ENCODE measurements at regions not wholly inside any gene's neighbourhood (a gene's known extent, or its start where the extent isn't known, plus 50 kb on each side); places are given as distances from the start of the nearest gene placed in this dataset.

- H3K4me2 ChIP-seq (ENCODE audit: low read length), result no peak overlapping the region
- H3K4me3 ChIP-seq (ENCODE audit: low read length), result no peak overlapping the region
- no peaks in the 10 kb centered on the region for H3K79me2 ChIP-seq (replicated peaks; ENCODE audit: insufficient read depth, low read length)
- no peak overlapping the region for H2AFZ ChIP-seq (ENCODE audit: low read depth, low read length)
- no peak overlapping the region for H3K27ac ChIP-seq (ENCODE audit: low read length)
- no peaks in the 10 kb centered on the region for H3K9me2 ChIP-seq (ENCODE audit: insufficient read depth, low read length)
- H3K27me3 ChIP-seq (ENCODE audit: insufficient read depth, low read depth, low read length), result no peaks in the 10 kb centered on the region
- TF ChIP-seq RAD21 (conservative IDR thresholded peaks at IDR 0.05) (no peak), EZH2 (IDR thresholded peaks at IDR 0.05; ENCODE audit: borderline replicate concordance, insufficient read depth, low read length, poor library complexity, severe bottlenecking) (no peak), REST (IDR thresholded peaks at IDR 0.05; ENCODE audit: borderline replicate concordance) (no peak), TAF1 (IDR thresholded peaks at IDR 0.05; ENCODE audit: low read depth) (no peak), SMC3 (conservative IDR thresholded peaks at IDR 0.05; ENCODE audit: poor library complexity) (no peak), MXI1 (conservative IDR thresholded peaks at IDR 0.05; ENCODE audit: poor library complexity, severe bottlenecking) (no peak), EP300 (conservative IDR thresholded peaks at IDR 0.05; ENCODE audit: poor library complexity, severe bottlenecking) (no peak), POLR2AphosphoS5 (IDR thresholded peaks at IDR 0.05) (no peak), CTCF (IDR thresholded peaks at IDR 0.05; ENCODE audit: poor library complexity, severe bottlenecking) (no peak)
- no peaks in the 10 kb centered on the region for H3F3A ChIP-seq (ENCODE audit: insufficient read depth, low read length, poor library complexity, severe bottlenecking)
- no peaks in the 10 kb centered on the region for H3K9me3 ChIP-seq (ENCODE audit: low read length)
- H4K20me1 ChIP-seq (ENCODE audit: insufficient read depth), result no peaks in the 10 kb centered on the region
- no peaks in the 10 kb centered on the region for H3K36me3 ChIP-seq (ENCODE audit: insufficient read depth, low read length)
- no peak overlapping the region for H3K9ac ChIP-seq (ENCODE audit: low read length)
These were observed 199.0 kb upstream of the LNX1 start for GRCh38 chr4:53790286-53790685.

DNA sequence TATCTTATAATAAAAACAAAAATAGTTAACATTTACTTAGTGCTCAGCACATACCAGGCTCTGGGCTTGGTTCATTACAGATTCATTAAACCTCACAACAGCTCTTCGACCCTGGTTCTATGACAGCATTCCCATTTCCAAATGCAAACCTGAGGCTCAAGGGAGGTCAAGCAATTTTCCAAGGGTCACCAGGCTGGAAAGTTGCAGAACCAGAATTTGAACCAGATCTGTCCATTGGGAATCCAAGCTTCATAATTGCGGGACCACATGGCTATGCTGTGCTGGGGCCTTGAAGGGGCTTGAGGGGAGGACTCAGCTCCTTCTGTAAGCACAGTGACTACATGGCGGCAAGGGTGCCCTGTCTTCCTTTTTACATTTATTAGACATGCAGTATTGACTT is 197.3 kb upstream of the LNX1 start:
- H3F3A ChIP-seq (ENCODE audit: insufficient read depth, low read length, poor library complexity, severe bottlenecking), result no peaks in the 10 kb centered on the region
- no peaks in the 10 kb centered on the region for H3K27me3 ChIP-seq (ENCODE audit: insufficient read depth, low read depth, low read length)
- no peak overlapping the region for H3K4me3 ChIP-seq (ENCODE audit: low read length)
- H3K4me2 ChIP-seq (ENCODE audit: low read length), result no peak overlapping the region
- H3K9me2 ChIP-seq (ENCODE audit: insufficient read depth, low read length), result no peaks in the 10 kb centered on the region
- H4K20me1 ChIP-seq (ENCODE audit: insufficient read depth), result no peaks in the 10 kb centered on the region
- no peak overlapping the region for H2AFZ ChIP-seq (ENCODE audit: low read depth, low read length)
- no peak overlapping the region for H3K27ac ChIP-seq (ENCODE audit: low read length)
- H3K36me3 ChIP-seq (ENCODE audit: insufficient read depth, low read length), result no peaks in the 10 kb centered on the region
- H3K79me2 ChIP-seq (replicated peaks; ENCODE audit: insufficient read depth, low read length), result no peaks in the 10 kb centered on the region
- no peak overlapping the region for H3K9ac ChIP-seq (ENCODE audit: low read length)
- no peaks in the 10 kb centered on the region for H3K9me3 ChIP-seq (ENCODE audit: low read length)
- no peak for TF ChIP-seq REST (IDR thresholded peaks at IDR 0.05; ENCODE audit: borderline replicate concordance)
- no peak for TF ChIP-seq RAD21 (conservative IDR thresholded peaks at IDR 0.05)
- TF ChIP-seq POLR2AphosphoS5 (IDR thresholded peaks at IDR 0.05), result no peak
- no peak for TF ChIP-seq CTCF (IDR thresholded peaks at IDR 0.05; ENCODE audit: poor library complexity, severe bottlenecking)
- TF ChIP-seq MXI1 (conservative IDR thresholded peaks at IDR 0.05; ENCODE audit: poor library complexity, severe bottlenecking), result no peak
- no peak for TF ChIP-seq EP300 (conservative IDR thresholded peaks at IDR 0.05; ENCODE audit: poor library complexity, severe bottlenecking)
- no peak for TF ChIP-seq SMC3 (conservative IDR thresholded peaks at IDR 0.05; ENCODE audit: poor library complexity)
- no peak for TF ChIP-seq EZH2 (IDR thresholded peaks at IDR 0.05; ENCODE audit: borderline replicate concordance, insufficient read depth, low read length, poor library complexity, severe bottlenecking)
- no peak for TF ChIP-seq TAF1 (IDR thresholded peaks at IDR 0.05; ENCODE audit: low read depth)
